Psoas muscle (tissue), 7 donors: ENCODE measurements at regions not wholly inside any gene's neighbourhood (a gene's known extent, or its start where the extent isn't known, plus 50 kb on each side); places are given as distances from the start of the nearest gene placed in this dataset.

ENCODE experiments used
- ATAC-seq, 4 donors: fragments of 200-7000 bp; cut with Tn5 transposase; one replicate each; pipeline ENCODE4 v1.9.1; 2020; ENCODE audit warnings: moderate library complexity in 3 of 4, mild to moderate bottlenecking in 2 of 4
- DNase-seq, 2 donors: peaks; one replicate each; pipeline ENCODE4 v3.0.0-alpha.2; 2020
- H3K27ac ChIP-seq: fragments of 200-600 bp; one replicate; pipeline ENCODE4 v1.8.0; 2022
- H3K27me3 ChIP-seq, 3 donors: fragments of 200-600 bp in 1 of 3; one replicate each; pipeline versions ENCODE4 v1.6.1 to v1.8.0; 2013 to 2022; ENCODE audit warnings: low read length in 2 of 3, mild to moderate bottlenecking in 2 of 3, moderate library complexity in 1 of 3; ENCODE audit not compliant: insufficient read depth in 3 of 3
- H3K36me3 ChIP-seq, 2 donors: fragments of 200-600 bp in 1 of 2; one replicate each; pipeline versions ENCODE4 v1.6.1 to v1.8.0; 2013 to 2022; ENCODE audit warnings: low read depth in 1 of 2, mild to moderate bottlenecking in 1 of 2, moderate library complexity in 1 of 2; ENCODE audit not compliant: insufficient read depth in 1 of 2
- H3K4me1 ChIP-seq: fragments of 200-600 bp; one replicate; pipeline ENCODE4 v1.8.0; 2022
- H3K4me3 ChIP-seq: fragments of 200-600 bp; one replicate; pipeline ENCODE4 v1.8.0; 2022; ENCODE audit warnings: mild to moderate bottlenecking
- H3K9me3 ChIP-seq: fragments of 200-600 bp; one replicate; pipeline ENCODE4 v1.8.0; 2022
- WGBS, 3 donors: extraction: QIAGEN DNeasy Blood & Tissue Kit; methylation state at CpG; one replicate each; pipeline versions ENCODE4 v1.1.6 to v1.1.7; 2013; 5-methylcytosine and 5-hydroxymethylcytosine counted together
- intact Hi-C, 2 donors: fragments of 100-400 bp; cut with DNase I; formaldehyde crosslinking; loops; one replicate each; pipeline versions ENCODE4 v1.11.0 to v1.14.2; 2022
- TF ChIP-seq, protein P1 (sequence below): fragments of 200-600 bp; IDR thresholded peaks from one replicate; pipeline ENCODE4 v1.8.0; 2022; ENCODE audit warnings: antibody characterized with exemption
- donor health status: healthy with polysubstance abuse.
- donor health status: DM: no; HTN: no; CAD: no; lungs with moderate emphysema.
- donor health status: Bipolar disorder and iron deficiency.
- donor health status: healthy.
- donor health status: DM: yes; HTN: yes; CAD: no.
- donor health status: DM: no; HTN: no; CAD: no.
- donor health status: DM: yes; HTN: yes; CAD: no.

DNA sequence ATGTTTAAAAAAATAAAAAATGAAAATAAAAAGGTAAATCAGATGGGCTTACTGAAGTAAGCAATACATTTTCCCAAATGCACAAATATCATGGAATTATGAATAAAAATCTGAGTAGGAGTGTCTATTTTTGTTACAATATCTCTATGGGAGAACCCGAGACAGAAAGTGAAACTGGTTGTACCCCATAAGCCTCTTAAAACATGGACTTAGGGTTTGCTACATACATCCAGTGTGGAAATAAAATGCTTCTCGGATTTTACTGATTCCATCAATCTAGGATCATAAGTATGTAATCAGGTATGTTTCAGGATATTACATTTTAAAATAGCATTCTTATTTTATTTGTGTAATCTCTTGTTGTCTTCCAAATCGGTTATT lies 177.8 kb upstream of the CDIN1 start:
- intact Hi-C loops: no loop called here
- Histone ChIP-seq H3K36me3 (no peaks in the 10 kb centered on the region), H3K9me3 (no peaks in the 10 kb centered on the region), H3K4me1 (no peaks in the 10 kb centered on the region), H3K27ac (no peak overlapping the region), H3K4me3 (no peak overlapping the region), H3K27me3 (no peaks in the 10 kb centered on the region)
- ATAC-seq: no peak
- no peak for DNase-seq
- TF ChIP-seq, protein P1, sequence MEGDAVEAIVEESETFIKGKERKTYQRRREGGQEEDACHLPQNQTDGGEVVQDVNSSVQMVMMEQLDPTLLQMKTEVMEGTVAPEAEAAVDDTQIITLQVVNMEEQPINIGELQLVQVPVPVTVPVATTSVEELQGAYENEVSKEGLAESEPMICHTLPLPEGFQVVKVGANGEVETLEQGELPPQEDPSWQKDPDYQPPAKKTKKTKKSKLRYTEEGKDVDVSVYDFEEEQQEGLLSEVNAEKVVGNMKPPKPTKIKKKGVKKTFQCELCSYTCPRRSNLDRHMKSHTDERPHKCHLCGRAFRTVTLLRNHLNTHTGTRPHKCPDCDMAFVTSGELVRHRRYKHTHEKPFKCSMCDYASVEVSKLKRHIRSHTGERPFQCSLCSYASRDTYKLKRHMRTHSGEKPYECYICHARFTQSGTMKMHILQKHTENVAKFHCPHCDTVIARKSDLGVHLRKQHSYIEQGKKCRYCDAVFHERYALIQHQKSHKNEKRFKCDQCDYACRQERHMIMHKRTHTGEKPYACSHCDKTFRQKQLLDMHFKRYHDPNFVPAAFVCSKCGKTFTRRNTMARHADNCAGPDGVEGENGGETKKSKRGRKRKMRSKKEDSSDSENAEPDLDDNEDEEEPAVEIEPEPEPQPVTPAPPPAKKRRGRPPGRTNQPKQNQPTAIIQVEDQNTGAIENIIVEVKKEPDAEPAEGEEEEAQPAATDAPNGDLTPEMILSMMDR: no peak
- WGBS, 3 donors: 60 to 65% (median 61%) methylated on average over 3 of the region's 3 CpGs

DNA sequence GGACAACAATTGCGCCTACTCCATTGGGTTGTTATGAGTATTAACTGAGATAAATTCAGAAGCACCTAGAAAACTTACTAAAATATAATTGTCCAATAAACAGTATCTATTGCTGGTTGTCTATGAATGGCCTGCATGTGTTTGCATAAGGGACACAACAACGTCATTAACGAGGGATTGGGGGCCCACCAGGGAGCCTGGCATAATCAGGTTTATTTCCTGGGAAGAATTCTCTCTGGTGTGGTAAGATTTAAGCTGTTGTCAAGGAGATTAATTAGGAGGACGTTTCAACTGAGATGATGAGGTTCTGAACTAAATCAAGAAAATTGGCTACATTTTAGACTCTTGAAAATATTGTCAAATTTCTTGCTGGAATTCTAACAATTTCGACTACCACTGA lies 176.1 kb upstream of the CDIN1 start:
- Histone ChIP-seq H3K4me1 (no peaks in the 10 kb centered on the region), H3K27me3 (peaks cover 0 to 2% (median 0%) of the 10 kb centered on the region in 3 donors), H3K27ac (no peak overlapping the region), H3K4me3 (no peak overlapping the region), H3K9me3 (no peaks in the 10 kb centered on the region), H3K36me3 (no peaks in the 10 kb centered on the region)
- WGBS, 3 donors: 51 to 59% (median 57%) methylated on average over 5 of the region's 5 CpGs
- TF ChIP-seq, protein P1: no peak
- intact Hi-C loops: no loop called here
- DNase-seq (no peak), ATAC-seq (no peak)

DNA sequence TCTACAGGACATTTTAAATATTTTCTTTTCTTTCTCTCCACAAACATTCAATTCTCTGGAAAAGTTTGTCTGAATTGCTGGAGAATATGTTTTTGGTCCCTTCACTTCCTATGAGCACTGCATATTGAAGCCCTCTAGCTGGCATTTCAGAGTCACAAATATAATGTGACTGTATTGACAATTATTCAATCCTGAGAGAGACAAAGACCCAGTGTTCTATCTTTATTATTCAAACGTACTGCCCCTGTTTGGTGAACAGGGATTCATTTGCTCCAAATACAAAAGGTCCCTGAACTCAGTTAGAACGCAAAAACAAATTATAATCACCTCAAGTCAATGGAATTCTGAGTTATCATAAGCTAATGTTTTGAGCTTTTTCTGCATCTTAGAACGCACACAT lies 173.1 kb upstream of the CDIN1 start:
- no peak overlapping the region for H3K4me3 ChIP-seq
- WGBS, 3 donors: 52 to 68% (median 64%) methylated on average over 3 of the region's 3 CpGs

DNA sequence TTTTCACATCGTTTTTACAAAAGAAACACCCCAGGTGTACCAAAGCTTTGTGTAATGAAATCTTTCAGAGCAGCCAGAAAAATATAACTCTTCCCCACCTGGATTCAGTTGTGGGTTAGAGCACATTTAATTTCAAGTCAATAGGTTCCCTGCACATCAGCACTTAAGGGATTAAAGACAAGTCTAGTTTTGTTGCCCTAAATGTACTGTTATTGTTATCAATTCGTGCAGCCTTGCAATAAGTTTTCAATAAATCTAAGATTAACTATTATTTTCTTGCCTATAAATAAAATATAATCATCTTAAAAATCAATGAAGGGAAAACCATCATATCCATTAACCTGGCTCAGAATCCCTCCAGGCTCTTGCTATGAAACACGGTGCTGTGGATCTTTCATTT lies 172.5 kb upstream of the CDIN1 start:
- DNase-seq (no peak), ATAC-seq (no peak)
- H3K9me3 ChIP-seq: no peaks in the 10 kb centered on the region
- no peaks in the 10 kb centered on the region for H3K36me3 ChIP-seq
- WGBS, 3 donors: 43 to 53% (median 47%) methylated on average over 3 of the region's 3 CpGs
- intact Hi-C loops: no loop called here
- H3K27ac ChIP-seq: no peak overlapping the region
- H3K27me3 ChIP-seq: peaks cover 0 to 2% (median 0%) of the 10 kb centered on the region in 3 donors
- H3K4me3 ChIP-seq: no peak overlapping the region
- no peaks in the 10 kb centered on the region for H3K4me1 ChIP-seq
- TF ChIP-seq, protein P1: no peak

More for the DNA sequence above, 173.1 kb upstream of the CDIN1 start:
- no peaks in the 10 kb centered on the region for H3K36me3 ChIP-seq
- TF ChIP-seq, protein P1: no peak
- intact Hi-C loops: no loop called here
- H3K27ac ChIP-seq: no peak overlapping the region
- no peaks in the 10 kb centered on the region for H3K9me3 ChIP-seq
- ATAC-seq (no peak), DNase-seq (no peak)
- no peaks in the 10 kb centered on the region for H3K4me1 ChIP-seq
- H3K27me3 ChIP-seq: peaks cover 0 to 2% (median 0%) of the 10 kb centered on the region in 3 donors

DNA sequence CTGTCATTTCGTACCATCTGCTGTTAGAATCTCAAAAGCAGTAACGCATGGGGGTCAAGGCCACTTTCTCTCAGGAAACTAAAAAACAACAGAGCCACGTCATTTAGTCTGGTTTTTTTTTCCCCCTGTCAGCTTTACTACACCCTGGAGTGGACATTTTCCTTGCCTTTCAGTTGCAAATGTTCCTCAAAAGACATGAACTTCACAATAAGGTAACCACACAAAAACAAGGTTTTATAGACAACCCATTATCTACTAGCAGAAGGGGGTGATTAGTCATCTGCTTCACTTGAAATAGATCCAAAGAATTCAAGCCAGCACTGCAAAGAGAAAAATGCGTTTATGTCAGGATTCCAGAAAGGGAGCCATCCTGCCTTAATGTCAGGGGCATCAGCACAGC lies 171.8 kb upstream of the CDIN1 start:
- TF ChIP-seq, protein P1: no peak
- H3K27ac ChIP-seq: no peak overlapping the region
- H3K36me3 ChIP-seq: no peaks in the 10 kb centered on the region
- H3K9me3 ChIP-seq: no peaks in the 10 kb centered on the region
- intact Hi-C loops: no loop called here
- WGBS, 3 donors: 33 to 45% (median 37%) methylated on average over 4 of the region's 4 CpGs
- DNase-seq (no peak), ATAC-seq (no peak)
- peaks cover 0 to 2% (median 0%) of the 10 kb centered on the region in 3 donors for H3K27me3 ChIP-seq
- H3K4me3 ChIP-seq: no peak overlapping the region
- H3K4me1 ChIP-seq: no peaks in the 10 kb centered on the region
